Putamen (tissue), 1 donor: ENCODE measurements at regions not wholly inside any gene's neighbourhood (a gene's known extent, or its start where the extent isn't known, plus 50 kb on each side); places are given as distances from the start of the nearest gene placed in this dataset.
"Not testable (repeated sequence)": the region's sequence is repeated elsewhere in the genome, so short reads cannot be mapped to it uniquely, and the experiment has no call there.

ENCODE experiments used
- DNase-seq: peaks from one replicate; pipeline ENCODE4 v3.0.0-alpha.2; 2016; ENCODE audit warnings: low spot score

DNA sequence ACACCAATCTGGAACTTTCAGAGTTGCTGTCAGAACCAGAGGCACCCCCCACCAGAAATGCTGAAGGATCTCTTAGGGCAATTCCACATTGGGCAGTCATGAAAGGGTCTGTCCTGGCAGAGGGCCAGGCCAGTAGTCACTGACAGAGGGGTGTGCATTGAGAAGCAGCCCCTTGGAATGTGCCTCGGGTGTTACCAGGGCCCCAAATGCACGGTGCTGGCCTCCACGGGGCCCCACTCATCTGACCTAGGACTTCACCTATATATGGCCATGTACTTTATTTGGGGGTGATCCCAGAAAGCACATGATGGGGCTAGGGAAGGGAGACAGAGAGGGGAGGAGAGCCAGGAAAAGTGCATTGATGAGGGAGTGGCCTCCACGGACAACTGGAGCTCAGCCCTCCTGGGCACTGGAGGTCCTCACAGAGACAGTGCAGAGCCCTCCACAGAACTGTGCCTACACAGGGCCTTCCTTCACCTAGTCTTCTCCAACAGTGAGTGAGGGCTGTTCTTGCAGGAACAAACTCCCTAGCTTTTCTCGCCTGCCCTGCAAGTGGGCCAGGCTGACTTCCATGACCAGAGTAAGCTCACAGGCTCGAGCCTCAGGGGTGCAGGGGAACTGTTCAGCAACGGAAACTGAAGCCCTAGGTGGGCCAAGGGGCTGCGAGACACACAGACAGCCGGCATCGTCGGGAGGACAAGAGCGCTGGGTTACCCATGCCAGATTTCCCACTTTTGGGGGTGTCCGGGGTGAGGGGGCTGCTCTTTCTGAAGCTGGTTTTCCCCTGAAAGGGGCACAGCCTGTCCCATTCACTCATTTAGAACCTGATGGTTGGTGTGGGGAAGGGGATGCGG is 136.2 kb downstream of the HMX1 start:
- no peak for DNase-seq

DNA sequence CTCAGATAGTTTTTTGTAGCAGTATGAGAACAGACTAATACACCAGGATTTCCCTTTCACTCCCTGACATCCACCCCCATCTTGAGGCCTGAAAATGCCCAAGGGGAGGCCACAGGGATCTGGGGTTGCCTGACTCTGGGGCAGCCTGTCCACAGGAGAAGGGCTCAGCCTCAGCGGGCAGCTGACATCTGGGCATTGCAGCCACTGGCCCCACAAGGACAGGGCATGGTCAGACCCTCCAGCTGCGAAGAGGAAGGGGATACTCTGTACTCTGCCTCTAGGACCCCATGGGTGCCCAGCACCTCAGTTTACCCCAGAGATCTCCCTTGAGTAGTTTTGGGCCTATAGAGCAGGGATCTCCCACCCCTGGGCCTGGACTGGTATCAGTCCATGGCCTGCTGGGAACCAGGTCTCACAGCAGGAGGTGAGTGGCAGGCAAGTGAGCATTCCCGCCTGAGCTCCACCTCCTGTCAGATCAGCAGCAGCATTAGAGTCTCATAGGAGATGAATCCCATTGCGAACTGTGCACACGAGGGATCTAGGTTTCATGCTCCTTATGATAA is 138.9 kb downstream of the HMX1 start:
- no peak for DNase-seq

GRCh38 chr4:8732092-8732491 is 139.5 kb downstream of the CPZ start:
- no peak for DNase-seq

DNA sequence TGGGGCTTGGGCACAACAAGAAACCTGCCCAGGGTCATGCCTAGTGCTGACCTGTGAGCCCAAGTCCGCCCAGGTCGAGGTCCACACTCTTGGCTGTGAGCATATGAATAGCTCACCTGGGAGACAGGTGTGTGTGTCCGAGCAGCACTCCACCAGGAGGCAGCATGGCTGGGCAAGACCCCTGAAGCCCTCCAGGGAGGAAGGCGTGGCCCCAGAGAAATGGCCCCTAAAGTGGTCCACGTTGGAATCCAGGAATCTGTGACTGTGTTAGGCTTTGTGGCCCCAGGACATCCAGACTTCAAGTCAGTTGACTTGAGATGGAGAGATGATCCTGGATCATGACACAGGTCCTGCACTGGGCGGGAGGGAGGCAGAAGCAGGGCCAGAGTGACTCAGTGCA is 138.8 kb downstream of the CPZ start:
- DNase-seq, result no peak

DNA sequence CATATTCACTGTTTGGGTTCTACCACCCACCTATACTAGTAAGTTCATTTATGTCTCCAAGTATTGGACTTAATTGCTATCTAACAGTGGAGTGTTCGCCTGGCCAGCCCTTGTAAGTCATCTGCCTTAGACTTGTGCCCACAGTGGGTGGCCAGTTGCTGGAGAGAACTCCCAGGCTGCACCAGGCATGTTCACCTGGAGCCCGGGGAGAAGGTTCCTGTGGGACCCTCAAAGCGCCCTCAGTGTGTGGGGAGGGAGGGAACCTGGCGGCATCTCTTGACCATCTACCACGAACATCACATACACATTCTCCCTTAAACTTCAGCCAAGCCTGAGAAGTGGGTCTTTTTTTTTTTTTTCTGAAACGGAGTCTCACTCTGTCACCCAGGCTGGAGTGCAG is 138.1 kb downstream of the CPZ start:
- DNase-seq, result no peak

DNA sequence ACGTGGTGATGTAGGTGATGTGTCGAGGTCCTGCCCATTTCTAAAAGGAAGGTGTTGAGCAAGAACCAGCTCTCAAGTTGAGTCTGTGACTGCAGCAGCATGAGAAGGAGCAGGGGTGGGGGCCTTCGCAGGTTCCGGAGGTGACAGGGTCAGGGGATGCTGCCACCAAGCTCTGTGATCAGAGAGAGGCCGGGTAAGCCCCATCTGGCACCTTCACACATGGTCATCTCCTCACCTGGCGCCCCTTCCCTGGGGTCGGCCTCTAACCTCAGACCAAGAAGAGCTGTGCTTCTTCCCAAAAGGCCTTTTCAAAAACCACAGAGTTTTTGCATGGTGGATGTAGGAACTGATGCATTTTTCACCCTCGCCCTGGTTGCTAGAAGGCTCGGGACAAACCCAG is 137.6 kb downstream of the CPZ start:
- DNase-seq, result no peak

DNA sequence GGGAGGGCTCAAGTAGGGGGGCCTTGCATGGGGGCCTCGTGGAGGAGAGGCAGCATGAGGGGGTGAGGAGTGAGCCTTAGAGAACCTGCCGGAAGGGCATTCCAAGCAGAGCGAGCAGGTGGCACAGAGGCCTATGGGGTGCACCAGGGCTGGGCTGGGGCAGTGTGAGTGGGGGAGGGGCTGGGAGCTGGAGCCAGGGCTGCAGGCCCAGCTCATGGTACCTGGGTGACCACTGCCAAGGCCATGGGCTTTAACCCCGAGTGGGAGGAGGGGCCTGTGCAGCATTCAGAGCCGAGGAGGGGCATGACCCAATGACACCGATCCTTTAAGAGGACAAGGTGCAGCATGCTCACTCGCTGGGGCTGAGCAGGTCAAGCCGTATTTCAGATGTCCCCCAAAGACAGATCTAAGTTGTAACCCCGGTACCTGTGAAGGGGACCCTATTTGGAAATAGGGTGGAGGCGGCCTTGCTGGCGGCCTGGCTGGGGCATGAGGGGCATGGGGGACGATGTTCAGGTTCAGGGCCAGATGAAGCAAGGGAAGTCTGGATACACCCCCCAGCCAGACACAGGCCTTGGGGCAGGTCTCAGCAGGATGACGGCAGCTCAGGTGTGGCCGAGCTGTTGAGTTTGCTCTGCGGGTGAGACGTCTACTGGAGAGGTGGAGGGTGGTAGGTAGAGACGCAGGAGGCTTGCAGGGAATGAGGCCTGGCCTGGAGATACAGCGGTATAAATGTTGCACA is 137.0 kb downstream of the CPZ start:
- DNase-seq, result no peak

DNA sequence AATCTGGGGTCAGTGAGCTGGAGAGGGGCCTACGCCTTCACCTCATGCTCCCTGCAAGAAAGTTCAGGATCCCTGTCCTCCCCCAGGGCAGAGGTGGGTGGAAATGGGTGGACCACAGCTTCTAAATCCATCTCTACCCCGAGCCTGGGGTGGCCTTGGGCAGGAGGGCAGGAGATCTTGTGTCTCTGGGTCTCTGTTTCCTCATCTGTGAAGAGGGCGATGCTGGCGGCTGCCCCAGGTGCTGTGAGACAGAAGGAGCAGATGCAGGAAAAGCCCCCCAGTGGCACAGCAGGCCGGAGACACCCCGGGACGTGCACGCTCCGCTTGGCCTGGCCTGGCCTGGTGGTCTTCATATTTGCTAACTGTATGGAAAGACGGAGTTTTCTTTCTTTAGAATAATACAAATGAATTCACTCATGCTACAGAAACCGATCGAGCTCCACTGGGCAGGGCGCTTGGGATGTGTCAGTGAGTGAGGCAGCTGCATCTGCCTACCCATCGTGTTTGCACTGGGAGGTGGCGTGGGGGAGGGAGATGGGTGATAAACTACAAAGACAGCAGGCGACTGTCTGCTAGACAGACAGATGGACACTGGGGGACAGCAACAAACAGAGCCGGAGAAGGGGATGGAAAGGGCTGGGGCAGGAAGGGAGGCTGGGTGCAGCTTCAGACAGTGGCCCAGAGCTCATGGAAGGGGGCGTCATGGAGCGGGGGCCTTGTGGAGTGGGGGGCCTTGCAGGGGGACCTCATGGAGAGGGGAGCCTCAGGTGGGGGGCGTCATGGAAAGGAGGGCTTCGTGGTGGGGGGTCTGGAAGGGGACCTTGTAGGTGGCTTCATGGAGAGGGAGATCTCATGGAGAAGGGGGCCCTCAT is 136.2 kb downstream of the CPZ start:
- no peak for DNase-seq

GRCh38 chr4:8727546-8728510 is 135.3 kb downstream of the CPZ start:
- DNase-seq, result no peak

DNA sequence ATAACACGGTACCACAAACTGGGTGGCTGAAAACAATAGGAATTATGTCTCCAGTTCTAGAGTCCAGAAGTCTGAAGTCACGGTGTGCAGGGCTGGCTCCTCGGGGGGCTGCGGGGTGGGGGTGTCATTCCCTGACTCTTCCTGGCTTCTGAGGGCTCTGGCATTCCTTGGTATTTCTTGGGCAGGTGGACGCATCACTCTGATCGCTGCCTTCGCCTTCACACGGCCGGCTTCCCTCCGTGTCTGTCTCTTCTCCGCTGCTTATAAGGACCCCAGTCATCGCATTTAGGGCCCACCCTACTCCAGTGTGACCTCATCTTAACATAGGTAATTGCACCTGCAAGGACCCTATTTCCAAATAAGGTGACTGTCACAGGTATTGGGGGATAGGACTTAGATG is 134.6 kb downstream of the CPZ start:
- no peak for DNase-seq

- no peak for DNase-seq
Observed at GRCh38 chr4:8726344-8726851, 133.8 kb downstream of the CPZ start.

DNA sequence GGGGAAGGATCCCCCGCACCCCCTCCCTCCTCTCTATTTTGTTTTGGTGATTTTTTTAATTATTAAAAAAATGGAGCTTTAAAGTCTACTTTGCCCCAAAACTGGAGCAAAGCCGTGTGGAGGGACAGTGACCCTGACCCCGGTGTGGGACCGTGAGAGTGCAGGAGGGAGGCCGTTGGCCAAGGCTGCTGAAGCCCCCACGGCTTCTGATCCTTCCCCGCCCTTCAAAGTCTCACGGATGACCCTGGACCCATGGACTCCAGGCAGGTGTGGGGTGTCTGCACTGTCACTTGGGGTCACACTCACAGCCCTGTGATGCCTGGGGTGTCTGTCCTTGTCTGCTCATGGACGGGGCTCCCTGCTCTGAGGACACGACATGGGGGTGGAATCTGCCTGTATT is 133.3 kb downstream of the CPZ start:
- no peak for DNase-seq

DNA sequence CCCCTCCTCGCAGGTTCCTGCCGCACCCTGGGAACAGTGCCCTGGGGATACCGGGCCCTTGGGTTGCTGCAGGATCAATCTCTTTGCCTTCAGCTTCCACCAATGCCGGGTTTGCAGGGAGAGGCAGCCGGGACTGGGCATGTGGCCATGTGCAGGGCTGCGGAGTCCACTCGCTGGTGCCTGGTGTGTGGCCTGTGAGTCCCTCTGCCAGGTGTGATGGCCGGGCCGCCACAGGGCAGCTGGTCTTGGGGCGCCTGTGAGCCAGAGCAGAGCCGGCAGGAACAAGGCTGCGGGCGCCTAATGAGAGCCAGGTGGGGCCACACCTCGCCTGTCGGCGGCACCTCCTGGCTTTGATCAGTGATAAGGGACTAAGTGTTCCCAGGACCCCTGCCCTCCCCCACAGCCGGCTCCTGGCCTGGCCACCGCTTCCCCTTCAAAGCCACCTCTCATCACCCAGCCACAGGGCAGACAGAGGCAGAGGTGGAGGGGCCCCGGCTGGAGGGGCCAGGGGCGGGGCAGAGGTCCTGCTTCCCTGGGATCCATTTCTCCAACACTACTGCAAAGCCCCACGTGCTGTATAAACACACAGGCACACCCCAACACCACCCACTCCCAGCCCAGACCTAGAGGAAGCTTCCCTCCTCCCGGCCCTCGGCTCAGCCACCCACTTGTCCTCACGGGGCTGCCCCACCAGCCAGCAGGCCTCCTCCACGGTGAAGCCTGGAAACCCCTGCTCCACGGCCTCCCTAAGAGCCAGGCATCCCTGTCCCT is 132.7 kb downstream of the CPZ start:
- DNase-seq, result no peak

- no peak for DNase-seq
Observed at GRCh38 chr4:8724436-8725070, 132.0 kb downstream of the CPZ start.

- DNase-seq, result no peak
Observed at GRCh38 chr4:8723222-8723980, 130.8 kb downstream of the CPZ start.

DNA sequence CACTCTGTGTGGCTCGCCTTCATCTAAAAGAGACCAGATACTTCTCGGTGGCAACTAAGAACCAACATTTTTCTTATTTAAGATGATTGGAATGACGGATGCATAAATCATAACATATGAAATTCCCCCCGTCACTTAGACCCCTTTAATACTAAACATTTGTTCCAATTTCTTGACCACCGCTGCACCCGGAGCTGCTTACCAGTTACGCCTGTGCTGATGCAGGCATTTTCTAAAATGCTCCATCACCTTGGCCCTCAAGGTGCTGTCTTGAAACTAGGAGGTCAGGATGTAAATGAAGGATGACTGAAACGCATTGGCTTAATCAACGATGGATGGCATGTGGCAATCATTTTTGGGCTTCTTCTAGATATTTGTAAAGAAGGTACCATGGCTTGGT is 130.0 kb downstream of the CPZ start:
- DNase-seq, result no peak

GRCh38 chr4:8721621-8722020 is 129.1 kb downstream of the CPZ start:
- no peak for DNase-seq

- DNase-seq, result no peak
Observed at GRCh38 chr4:8719421-8719820, 126.9 kb downstream of the CPZ start.

DNA sequence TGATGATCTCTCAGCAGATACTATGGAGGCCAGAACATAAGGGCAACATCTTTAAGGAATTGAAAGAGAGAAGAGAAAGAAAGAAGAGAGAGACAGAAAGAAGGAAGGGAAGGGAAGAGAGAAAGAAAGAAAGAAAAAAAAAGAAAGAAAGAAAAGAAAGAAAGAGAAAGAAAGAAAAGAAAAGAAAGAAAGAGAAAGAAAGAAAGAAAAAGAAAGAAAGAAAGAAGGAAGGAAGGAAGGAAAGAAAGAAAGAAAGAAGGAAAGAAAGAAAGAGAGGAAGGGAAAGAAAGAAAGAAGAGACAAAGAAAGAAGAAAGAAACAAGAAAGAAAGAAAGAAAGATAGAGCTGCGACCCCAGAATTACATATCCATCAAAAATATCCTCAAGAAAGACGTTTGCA is 124.9 kb downstream of the CPZ start:
- not testable (repeated sequence) for DNase-seq
